Liver (tissue), 8 donors: ENCODE measurements at regions not wholly inside any gene's neighbourhood (a gene's known extent, or its start where the extent isn't known, plus 50 kb on each side); places are given as distances from the start of the nearest gene placed in this dataset.
"Not testable (repeated sequence)": the region's sequence is repeated elsewhere in the genome, so short reads cannot be mapped to it uniquely, and the experiment has no call there.

Experiments used
- DNase-seq: peaks from one replicate; pipeline ENCODE4 v3.0.0-alpha.2; 2017; ENCODE audit warnings: low spot score
- H3K27ac ChIP-seq, 2 donors: one replicate each; pipeline ENCODE4 v1.7.0; 2013; ENCODE audit warnings: inconsistent platforms in 2 of 2, low read length in 2 of 2, control low read depth in 1 of 2, low read depth in 1 of 2, mild to moderate bottlenecking in 1 of 2
- H3K27me3 ChIP-seq, 4 donors: one replicate each; pipeline versions ENCODE4 v1.6.1 to v1.7.0; 2013; ENCODE audit warnings: low read length in 3 of 4, inconsistent platforms in 1 of 4, mild to moderate bottlenecking in 1 of 4, moderate library complexity in 1 of 4; ENCODE audit not compliant: control insufficient read depth in 4 of 4, insufficient read depth in 4 of 4
- H3K36me3 ChIP-seq, 4 donors: one replicate each; pipeline versions ENCODE4 v1.6.1 to v1.7.0; 2013; ENCODE audit warnings: low read length in 3 of 4, mild to moderate bottlenecking in 3 of 4, low read depth in 1 of 4, moderate library complexity in 1 of 4; ENCODE audit not compliant: control insufficient read depth in 4 of 4, insufficient read depth in 3 of 4
- H3K4me1 ChIP-seq, 4 donors: one replicate each; pipeline versions ENCODE4 v1.6.1 to v1.7.0; 2013; ENCODE audit warnings: low read length in 3 of 4, mild to moderate bottlenecking in 3 of 4, moderate library complexity in 1 of 4; ENCODE audit not compliant: control insufficient read depth in 4 of 4, insufficient read depth in 4 of 4
- H3K4me3 ChIP-seq, 3 donors: one replicate each; pipeline versions ENCODE4 v1.6.1 to v1.7.0; 2013; ENCODE audit warnings: low read length in 3 of 3, control low read depth in 1 of 3, low read depth in 1 of 3, mild to moderate bottlenecking in 1 of 3
- H3K9ac ChIP-seq, 2 donors: one replicate each; pipeline ENCODE4 v1.7.0; 2013; ENCODE audit warnings: low read length in 2 of 2, mild to moderate bottlenecking in 2 of 2, moderate library complexity in 2 of 2, control low read depth in 1 of 2, low read depth in 1 of 2
- H3K9me3 ChIP-seq, 4 donors: one replicate each; pipeline versions ENCODE4 v1.6.1 to v1.7.0; 2013; ENCODE audit warnings: low read length in 3 of 4; ENCODE audit not compliant: control insufficient read depth in 4 of 4
- EGR1 ChIP-seq, 2 donors: IDR thresholded peaks; 2 replicates each; pipeline ENCODE4 v1.6.1; 2016 to 2018; ENCODE audit warnings: antibody characterized with exemption in 2 of 2, low read depth in 2 of 2
- FOXA1 ChIP-seq: IDR thresholded peaks from 2 replicates; pipeline ENCODE4 v1.6.1; 2016; ENCODE audit warnings: antibody characterized with exemption
- GABPA ChIP-seq, 2 donors: IDR thresholded peaks in 1 of 2; conservative IDR thresholded peaks in 1 of 2; 2 replicates each; pipeline ENCODE4 v1.6.1; 2016; ENCODE audit warnings: antibody characterized with exemption in 2 of 2, mild to moderate bottlenecking in 1 of 2, moderate library complexity in 1 of 2
- HNF4A ChIP-seq, 2 donors: conservative IDR thresholded peaks; 2 replicates each; pipeline ENCODE4 v1.6.1; 2016; ENCODE audit warnings: antibody characterized with exemption in 2 of 2, mild to moderate bottlenecking in 2 of 2
- HNF4G ChIP-seq: IDR thresholded peaks from 2 replicates; pipeline ENCODE4 v1.6.1; 2016; ENCODE audit warnings: antibody characterized with exemption
- JUND ChIP-seq, 2 donors: IDR thresholded peaks; 2 replicates each; pipeline ENCODE4 v1.6.1; 2016; ENCODE audit warnings: antibody characterized with exemption in 2 of 2
- MAX ChIP-seq: IDR thresholded peaks from 2 replicates; pipeline ENCODE4 v1.6.1; 2016; ENCODE audit warnings: antibody characterized with exemption
- SP1 ChIP-seq: IDR thresholded peaks from 2 replicates; pipeline ENCODE4 v1.6.1; 2018; ENCODE audit warnings: antibody characterized with exemption, mild to moderate bottlenecking
- YY1 ChIP-seq: IDR thresholded peaks from 2 replicates; pipeline ENCODE4 v1.6.1; 2016; ENCODE audit warnings: antibody characterized with exemption, mild to moderate bottlenecking
- WGBS: extraction: QIAGEN DNeasy Blood & Tissue Kit; methylation state at CpG from one replicate; pipeline ENCODE4 v1.1.7; 2013; 5-methylcytosine and 5-hydroxymethylcytosine counted together
- TF ChIP-seq, protein P1 (sequence below): IDR thresholded peaks from 2 replicates; pipeline ENCODE4 v1.6.1; 2016; ENCODE audit warnings: antibody characterized with exemption, mild to moderate bottlenecking
- TF ChIP-seq, protein P2 (sequence below): fragments of 150-350 bp; IDR thresholded peaks from 2 replicates; pipeline ENCODE4 v1.5.1; 2017; ENCODE audit warnings: improper control_type of control experiment, low read depth, low read length; ENCODE audit not compliant: missing input control
- donor health status: healthy.
- donor health status: healthy.
- donor health status: healthy.
- donor health status: healthy.
- donor health status: healthy.

DNA sequence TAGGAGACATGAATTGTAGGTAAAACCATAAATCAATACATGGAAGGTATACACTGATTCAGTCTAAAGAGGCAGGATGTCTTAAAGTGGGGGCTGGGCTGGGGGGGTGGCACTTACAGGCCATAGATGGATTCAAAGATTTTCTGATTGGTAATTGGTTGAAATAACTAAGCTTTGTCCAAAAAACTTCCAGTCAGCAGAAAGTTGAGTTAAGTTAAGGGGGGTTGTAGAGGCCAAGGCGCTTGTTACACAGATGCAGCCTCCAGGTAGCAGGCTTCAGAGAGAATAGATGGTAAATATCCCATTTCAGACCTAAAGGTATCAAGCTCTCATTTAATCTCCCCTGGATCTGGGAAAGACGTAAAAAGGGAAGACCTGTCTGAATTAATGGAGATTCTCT lies 233.6 kb upstream of the NRXN1 start:
- H3K4me3 ChIP-seq: no peak overlapping the region
- DNase-seq: no peak
- H3K9me3 ChIP-seq: no peaks in the 10 kb centered on the region
- TF ChIP-seq HNF4A (conservative IDR thresholded peaks at IDR 0.05) (no peak), EGR1 (IDR thresholded peaks at IDR 0.05; ENCODE audit: low read depth in 2 of 2) (no peak), GABPA (IDR thresholded peaks at IDR 0.05 in 1 of 2, conservative IDR thresholded peaks at IDR 0.05 in 1 of 2) (no peak)
- TF ChIP-seq, protein P1, sequence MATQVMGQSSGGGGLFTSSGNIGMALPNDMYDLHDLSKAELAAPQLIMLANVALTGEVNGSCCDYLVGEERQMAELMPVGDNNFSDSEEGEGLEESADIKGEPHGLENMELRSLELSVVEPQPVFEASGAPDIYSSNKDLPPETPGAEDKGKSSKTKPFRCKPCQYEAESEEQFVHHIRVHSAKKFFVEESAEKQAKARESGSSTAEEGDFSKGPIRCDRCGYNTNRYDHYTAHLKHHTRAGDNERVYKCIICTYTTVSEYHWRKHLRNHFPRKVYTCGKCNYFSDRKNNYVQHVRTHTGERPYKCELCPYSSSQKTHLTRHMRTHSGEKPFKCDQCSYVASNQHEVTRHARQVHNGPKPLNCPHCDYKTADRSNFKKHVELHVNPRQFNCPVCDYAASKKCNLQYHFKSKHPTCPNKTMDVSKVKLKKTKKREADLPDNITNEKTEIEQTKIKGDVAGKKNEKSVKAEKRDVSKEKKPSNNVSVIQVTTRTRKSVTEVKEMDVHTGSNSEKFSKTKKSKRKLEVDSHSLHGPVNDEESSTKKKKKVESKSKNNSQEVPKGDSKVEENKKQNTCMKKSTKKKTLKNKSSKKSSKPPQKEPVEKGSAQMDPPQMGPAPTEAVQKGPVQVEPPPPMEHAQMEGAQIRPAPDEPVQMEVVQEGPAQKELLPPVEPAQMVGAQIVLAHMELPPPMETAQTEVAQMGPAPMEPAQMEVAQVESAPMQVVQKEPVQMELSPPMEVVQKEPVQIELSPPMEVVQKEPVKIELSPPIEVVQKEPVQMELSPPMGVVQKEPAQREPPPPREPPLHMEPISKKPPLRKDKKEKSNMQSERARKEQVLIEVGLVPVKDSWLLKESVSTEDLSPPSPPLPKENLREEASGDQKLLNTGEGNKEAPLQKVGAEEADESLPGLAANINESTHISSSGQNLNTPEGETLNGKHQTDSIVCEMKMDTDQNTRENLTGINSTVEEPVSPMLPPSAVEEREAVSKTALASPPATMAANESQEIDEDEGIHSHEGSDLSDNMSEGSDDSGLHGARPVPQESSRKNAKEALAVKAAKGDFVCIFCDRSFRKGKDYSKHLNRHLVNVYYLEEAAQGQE: no peak
- H3K9ac ChIP-seq: no peak overlapping the region
- H3K27me3 ChIP-seq: no peaks in the 10 kb centered on the region
- H3K27ac ChIP-seq: no peak overlapping the region
- WGBS: 95% methylated on average over 2 of the region's 2 CpGs
- H3K4me1 ChIP-seq: no peaks in the 10 kb centered on the region
- no peaks in the 10 kb centered on the region for H3K36me3 ChIP-seq

GRCh38 chr2:51263951-51264350 lies 232.0 kb upstream of the NRXN1 start:
- no peaks in the 10 kb centered on the region for H3K27me3 ChIP-seq
- H3K27ac ChIP-seq: no peak overlapping the region
- H3K9ac ChIP-seq: no peak overlapping the region
- no peaks in the 10 kb centered on the region for H3K36me3 ChIP-seq
- H3K4me1 ChIP-seq: no peaks in the 10 kb centered on the region
- no peak overlapping the region for H3K4me3 ChIP-seq
- no peak for TF ChIP-seq HNF4G
- no peak for TF ChIP-seq MAX
- no peak for TF ChIP-seq GABPA (IDR thresholded peaks at IDR 0.05 in 1 of 2, conservative IDR thresholded peaks at IDR 0.05 in 1 of 2)
- TF ChIP-seq HNF4A (conservative IDR thresholded peaks at IDR 0.05): no peak
- WGBS: 72% methylated on average over 3 of the region's 3 CpGs
- no peak for DNase-seq
- H3K9me3 ChIP-seq: no peaks in the 10 kb centered on the region

- 86% methylated on average over 2 of the region's 2 CpGs for WGBS
Measured at GRCh38 chr2:51263101-51263500, 231.2 kb upstream of the NRXN1 start.

DNA sequence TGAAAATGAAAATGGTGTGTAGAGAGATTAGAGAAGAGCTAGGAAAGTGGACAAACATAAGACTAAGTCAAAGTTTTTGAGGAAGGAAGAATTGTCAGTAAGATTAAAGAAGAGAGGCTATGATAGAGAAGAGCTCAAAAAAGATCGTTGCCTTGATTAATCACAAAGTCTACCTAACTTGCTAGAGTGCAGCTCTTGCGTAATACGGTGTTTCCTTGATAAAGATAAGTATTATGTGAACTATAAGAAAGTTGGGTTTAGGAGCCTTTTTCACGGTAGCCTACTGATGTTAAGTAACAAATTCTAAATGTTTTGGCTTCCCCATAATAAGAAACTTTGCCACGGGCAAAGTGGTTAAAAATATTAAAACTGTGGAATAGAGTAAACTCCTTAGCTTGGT lies 226.4 kb upstream of the NRXN1 start:
- DNase-seq: no peak
- H3K36me3 ChIP-seq: no peaks in the 10 kb centered on the region
- no peak overlapping the region for H3K27ac ChIP-seq
- H3K9me3 ChIP-seq: no peaks in the 10 kb centered on the region
- H3K4me1 ChIP-seq: no peaks in the 10 kb centered on the region
- H3K4me3 ChIP-seq: no peak overlapping the region
- H3K27me3 ChIP-seq: no peaks in the 10 kb centered on the region
- WGBS: 88% methylated on average over 5 of the region's 5 CpGs
- no peak for TF ChIP-seq HNF4G
- TF ChIP-seq YY1: no peak
- no peak for TF ChIP-seq SP1
- TF ChIP-seq, protein P2, sequence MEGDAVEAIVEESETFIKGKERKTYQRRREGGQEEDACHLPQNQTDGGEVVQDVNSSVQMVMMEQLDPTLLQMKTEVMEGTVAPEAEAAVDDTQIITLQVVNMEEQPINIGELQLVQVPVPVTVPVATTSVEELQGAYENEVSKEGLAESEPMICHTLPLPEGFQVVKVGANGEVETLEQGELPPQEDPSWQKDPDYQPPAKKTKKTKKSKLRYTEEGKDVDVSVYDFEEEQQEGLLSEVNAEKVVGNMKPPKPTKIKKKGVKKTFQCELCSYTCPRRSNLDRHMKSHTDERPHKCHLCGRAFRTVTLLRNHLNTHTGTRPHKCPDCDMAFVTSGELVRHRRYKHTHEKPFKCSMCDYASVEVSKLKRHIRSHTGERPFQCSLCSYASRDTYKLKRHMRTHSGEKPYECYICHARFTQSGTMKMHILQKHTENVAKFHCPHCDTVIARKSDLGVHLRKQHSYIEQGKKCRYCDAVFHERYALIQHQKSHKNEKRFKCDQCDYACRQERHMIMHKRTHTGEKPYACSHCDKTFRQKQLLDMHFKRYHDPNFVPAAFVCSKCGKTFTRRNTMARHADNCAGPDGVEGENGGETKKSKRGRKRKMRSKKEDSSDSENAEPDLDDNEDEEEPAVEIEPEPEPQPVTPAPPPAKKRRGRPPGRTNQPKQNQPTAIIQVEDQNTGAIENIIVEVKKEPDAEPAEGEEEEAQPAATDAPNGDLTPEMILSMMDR: no peak
- no peak for TF ChIP-seq MAX
- no peak for TF ChIP-seq JUND (IDR thresholded peaks at IDR 0.05)
- no peak for TF ChIP-seq FOXA1
- H3K9ac ChIP-seq: no peak overlapping the region

More at GRCh38 chr2:51263101-51263500, 231.2 kb upstream of the NRXN1 start:
- not testable (repeated sequence) for H3K36me3 ChIP-seq, DNase-seq, H3K4me3 ChIP-seq, H3K4me1 ChIP-seq, H3K9ac ChIP-seq, H3K27me3 ChIP-seq, H3K27ac ChIP-seq, H3K9me3 ChIP-seq
